Fibroblast of lung (primary cell): ENCODE measurements at regions not wholly inside any gene's neighbourhood (a gene's known extent, or its start where the extent isn't known, plus 50 kb on each side); places are given as distances from the start of the nearest gene placed in this dataset.

ENCODE experiments used
- CTCF ChIP-seq, 2 donors: IDR thresholded peaks in 1 of 2; conservative IDR thresholded peaks in 1 of 2; 1 replicate in 1 of 2; 2 replicates in 1 of 2; pipeline ENCODE4 v1.5.1; 2011 to 2012; ENCODE audit warnings: low read length in 2 of 2, control low read depth in 1 of 2, inconsistent platforms in 1 of 2, low read depth in 1 of 2, mild to moderate bottlenecking in 1 of 2
- EZH2 ChIP-seq: IDR thresholded peaks from 2 replicates; pipeline ENCODE4 v1.5.1; 2012; ENCODE audit warnings: low read length, control low read depth, mild to moderate bottlenecking; ENCODE audit errors: missing control alignments

GRCh38 chr3:177878192-177878591 lies 658.0 kb upstream of the KCNMB2 start:
- TF ChIP-seq CTCF (conservative IDR thresholded peaks at IDR 0.05 in 1 of 2, IDR thresholded peaks at IDR 0.05 in 1 of 2; ENCODE audit: low read depth in 1 of 2, low read length in 2 of 2) (no peak), EZH2 (no peak)
